H9 (cell line): ENCODE measurements at regions not wholly inside any gene's neighbourhood (a gene's known extent, or its start where the extent isn't known, plus 50 kb on each side); places are given as distances from the start of the nearest gene placed in this dataset.

Experiments
- DNase-seq: peaks from one replicate; pipeline ENCODE4 v3.0.0-alpha.2; 2017
- H2AFZ ChIP-seq: one replicate; pipeline ENCODE4 v1.6.1; 2013; ENCODE audit warnings: mild to moderate bottlenecking, low read length, control low read depth, moderate library complexity
- H2AK5ac ChIP-seq: 2 replicates; pipeline ENCODE4 v1.6.1; 2013; ENCODE audit warnings: low read length, control low read depth, mixed read lengths; ENCODE audit not compliant: insufficient read length
- H2BK120ac ChIP-seq: one replicate; pipeline ENCODE4 v1.6.1; 2013; ENCODE audit warnings: low read depth, mild to moderate bottlenecking, low read length, control low read depth, inconsistent platforms; ENCODE audit not compliant: poor library complexity, severe bottlenecking
- H2BK12ac ChIP-seq: 2 replicates; pipeline ENCODE4 v1.6.1; 2013; ENCODE audit warnings: low read length, control low read depth, mixed read lengths, low read depth; ENCODE audit not compliant: insufficient read length
- H2BK15ac ChIP-seq: 2 replicates; pipeline ENCODE4 v1.6.1; 2013; ENCODE audit warnings: low read depth, low read length, control low read depth
- H2BK20ac ChIP-seq: one replicate; pipeline ENCODE4 v1.6.1; 2013; ENCODE audit warnings: low read depth, mild to moderate bottlenecking, low read length, control low read depth, inconsistent platforms; ENCODE audit not compliant: poor library complexity, severe bottlenecking
- H2BK5ac ChIP-seq: 2 replicates; pipeline ENCODE4 v1.6.1; 2013; ENCODE audit warnings: low read length, control low read depth, mixed read lengths; ENCODE audit not compliant: insufficient read length
- H3K14ac ChIP-seq: 2 replicates; pipeline ENCODE4 v1.6.1; 2013; ENCODE audit warnings: low read length, control low read depth; ENCODE audit not compliant: insufficient read depth
- H3K18ac ChIP-seq: 2 replicates; pipeline ENCODE4 v1.6.1; 2013; ENCODE audit warnings: low read depth, mild to moderate bottlenecking, mixed read lengths, low read length, control low read depth; ENCODE audit not compliant: insufficient read length
- H3K23ac ChIP-seq: 2 replicates; pipeline ENCODE4 v1.6.1; 2013; ENCODE audit warnings: low read length, control low read depth, mixed read lengths, low read depth; ENCODE audit not compliant: insufficient read length
- H3K23me2 ChIP-seq: 2 replicates; pipeline ENCODE4 v1.6.1; 2013; ENCODE audit warnings: low read depth, mild to moderate bottlenecking, mixed read lengths, low read length, control low read depth; ENCODE audit not compliant: insufficient read length, poor library complexity, severe bottlenecking
- H3K27ac ChIP-seq: 2 replicates; pipeline ENCODE4 v1.5.1; 2013; ENCODE audit warnings: low read length, control low read depth, mixed read lengths, low read depth; ENCODE audit not compliant: insufficient read length
- H3K27me3 ChIP-seq: 2 replicates; pipeline ENCODE4 v1.6.1; 2013; ENCODE audit warnings: low read length, control low read depth, inconsistent platforms; ENCODE audit not compliant: insufficient read depth
- H3K4ac ChIP-seq: 2 replicates; pipeline ENCODE4 v1.6.1; 2013; ENCODE audit warnings: low read depth, mild to moderate bottlenecking, control low read depth, inconsistent platforms, low read length, moderate library complexity
- H3K4me1 ChIP-seq: 2 replicates; pipeline ENCODE4 v1.6.1; 2013; ENCODE audit warnings: low read length, control low read depth, inconsistent platforms; ENCODE audit not compliant: insufficient read depth
- H3K4me2 ChIP-seq: 2 replicates; pipeline ENCODE4 v1.6.1; 2013; ENCODE audit warnings: low read length, control low read depth, mixed read lengths; ENCODE audit not compliant: insufficient read length, insufficient read depth
- H3K56ac ChIP-seq: 2 replicates; pipeline ENCODE4 v1.6.1; 2013; ENCODE audit warnings: low read depth, mild to moderate bottlenecking, mixed read lengths, low read length, control low read depth; ENCODE audit not compliant: insufficient read length
- H3K79me1 ChIP-seq: 2 replicates; pipeline ENCODE4 v1.6.1; 2013; ENCODE audit warnings: low read depth, mild to moderate bottlenecking, moderate library complexity, low read length, control low read depth, inconsistent platforms; ENCODE audit not compliant: insufficient read depth, poor library complexity, severe bottlenecking
- H3K79me2 ChIP-seq: 2 replicates; pipeline ENCODE4 v1.6.1; 2013; ENCODE audit warnings: low read length, control low read depth, inconsistent platforms; ENCODE audit not compliant: insufficient read depth
- H3K9ac ChIP-seq: 2 replicates; pipeline ENCODE4 v1.6.1; 2013; ENCODE audit warnings: low read length, control low read depth, mixed read lengths; ENCODE audit not compliant: insufficient read length; ENCODE audit errors: extremely low read depth
- H3K9me3 ChIP-seq: one replicate; pipeline ENCODE4 v1.6.1; 2013; ENCODE audit warnings: low read depth, low read length, inconsistent platforms; ENCODE audit not compliant: control insufficient read depth
- H3T11ph ChIP-seq: one replicate; pipeline ENCODE4 v1.6.1; 2013; ENCODE audit warnings: mild to moderate bottlenecking, low read length, control low read depth, inconsistent platforms
- H4K20me1 ChIP-seq: one replicate; pipeline ENCODE4 v1.6.1; 2013; ENCODE audit not compliant: control insufficient read depth, insufficient read length, insufficient read depth
- H4K5ac ChIP-seq: 2 replicates; pipeline ENCODE4 v1.6.1; 2013; ENCODE audit warnings: low read depth, mild to moderate bottlenecking, mixed read lengths, low read length, control low read depth; ENCODE audit not compliant: insufficient read length
- H4K8ac ChIP-seq: replicated peaks from 2 replicates; pipeline ENCODE4 v1.6.1; 2013; ENCODE audit warnings: low read length, control low read depth, mixed read lengths, low read depth; ENCODE audit not compliant: insufficient read length
- H4K91ac ChIP-seq: 2 replicates; pipeline ENCODE4 v1.6.1; 2013; ENCODE audit warnings: low read depth, mild to moderate bottlenecking, moderate library complexity, mixed read lengths, low read length, control low read depth; ENCODE audit not compliant: insufficient read length
- H3K27ac Mint-ChIP-seq, 3 experiments: 2 replicates in 2 of 3; 3 replicates in 1 of 3; pipeline ENCODE4 v1.8.0; 2020 to 2021; ENCODE audit warnings: mixed read lengths in 3 of 3, mild to moderate bottlenecking in 1 of 3, moderate library complexity in 1 of 3
- H3K27me3 Mint-ChIP-seq: 2 replicates; pipeline ENCODE4 v1.8.0; 2021; ENCODE audit warnings: low read depth, mild to moderate bottlenecking, moderate library complexity, mixed read lengths
- H3K36me3 Mint-ChIP-seq, 3 experiments: 2 replicates in 2 of 3; 3 replicates in 1 of 3; pipeline ENCODE4 v1.8.0; 2020 to 2021; ENCODE audit warnings: low read depth in 3 of 3, mixed read lengths in 3 of 3; ENCODE audit not compliant: insufficient read depth in 1 of 3
- H3K4me1 Mint-ChIP-seq, 2 experiments: 2 replicates each; pipeline ENCODE4 v1.8.0; 2020; ENCODE audit warnings: mixed read lengths in 2 of 2
- H3K4me3 Mint-ChIP-seq, 2 experiments: 2 replicates in 1 of 2; 3 replicates in 1 of 2; pipeline ENCODE4 v1.8.0; 2020 to 2021; ENCODE audit warnings: mild to moderate bottlenecking in 2 of 2, mixed read lengths in 2 of 2, moderate library complexity in 1 of 2
- H3K9me3 Mint-ChIP-seq, 2 experiments: 2 replicates in 1 of 2; 3 replicates in 1 of 2; pipeline ENCODE4 v1.8.0; 2020; ENCODE audit warnings: mild to moderate bottlenecking in 2 of 2, mixed read lengths in 2 of 2, moderate library complexity in 1 of 2
- CTCF ChIP-seq: fragments of 200-600 bp; sonication (generic); conservative IDR thresholded peaks from 3 replicates; pipeline ENCODE4 v1.8.0; 2021; ENCODE audit warnings: antibody characterized with exemption, mild to moderate bottlenecking
- WGBS: extraction: QIAGEN DNeasy Blood & Tissue Kit; methylation state at CpG from one replicate; pipeline ENCODE4 v1.1.7; 2013; ENCODE audit warnings: missing lambda C conversion rate, low lambda C conversion rate, mixed read lengths; ENCODE audit not compliant: insufficient read length; ENCODE audit errors: extremely low coverage; 5-methylcytosine and 5-hydroxymethylcytosine counted together

- no peak overlapping the region for H4K5ac ChIP-seq
- H3K79me1 ChIP-seq: no peaks in the 10 kb centered on the region
- H3K4me1 ChIP-seq: peaks cover 5% of the 10 kb centered on the region; the same call in 1 of the 2 replicates
- no peak overlapping the region for H2BK15ac ChIP-seq
- H3K4me1 Mint-ChIP-seq: peaks cover 28 to 31% of the 10 kb centered on the region in 2 experiments
- no peaks in the 10 kb centered on the region for H3K9me3 Mint-ChIP-seq
- no peak overlapping the region for H4K8ac ChIP-seq
- no peak overlapping the region for H3K27ac ChIP-seq
- H2BK12ac ChIP-seq: no peak overlapping the region
- H3K18ac ChIP-seq: no peak overlapping the region
- no peak overlapping the region for H3K9ac ChIP-seq
- no peak overlapping the region for H3K4me3 Mint-ChIP-seq
- H2BK20ac ChIP-seq: no peak overlapping the region
- H3K23ac ChIP-seq: no peak overlapping the region
- DNase-seq: no peak
- no CpG with 5 or more reads among the region's 3 CpGs for WGBS
- no peak overlapping the region for H3T11ph ChIP-seq
- H3K27me3 ChIP-seq: no peaks in the 10 kb centered on the region
- H3K9me3 ChIP-seq: no peaks in the 10 kb centered on the region
- H3K4ac ChIP-seq: no peak overlapping the region
- no peak overlapping the region for H2BK120ac ChIP-seq
- no peak overlapping the region for H3K4me2 ChIP-seq
- H2AFZ ChIP-seq: no peak overlapping the region
- H3K27ac Mint-ChIP-seq: no peak overlapping the region
- H4K91ac ChIP-seq: no peak overlapping the region
- H3K56ac ChIP-seq: no peak overlapping the region
- no peaks in the 10 kb centered on the region for H4K20me1 ChIP-seq
- no peak overlapping the region for H3K14ac ChIP-seq
- TF ChIP-seq CTCF: no peak
- H3K36me3 Mint-ChIP-seq: no peaks in the 10 kb centered on the region
- H3K79me2 ChIP-seq: no peaks in the 10 kb centered on the region
- H2AK5ac ChIP-seq: no peak overlapping the region
- no peaks in the 10 kb centered on the region for H3K27me3 Mint-ChIP-seq
- no peak overlapping the region for H2BK5ac ChIP-seq
- no peaks in the 10 kb centered on the region for H3K23me2 ChIP-seq
These were observed 129.2 kb upstream of the IL12A start for GRCh38 chr3:159859424-159859823.
